Fibroblast of villous mesenchyme (primary cell): ENCODE measurements at regions not wholly inside any gene's neighbourhood (a gene's known extent, or its start where the extent isn't known, plus 50 kb on each side); places are given as distances from the start of the nearest gene placed in this dataset.
A peak's percentile ranks its signal among the peaks of the same experiment; 100 is the strongest.

Experiments used
- DNase-seq: peaks from one replicate; pipeline ENCODE4 v3.0.0-alpha.2; 2010; ENCODE audit warnings: low read depth
- H3K4me3 ChIP-seq: 2 replicates; pipeline ENCODE4 v1.5.1; 2011; ENCODE audit warnings: low read depth, mild to moderate bottlenecking, low read length
- CTCF ChIP-seq: IDR thresholded peaks from 2 replicates; pipeline ENCODE4 v1.5.1; 2012; ENCODE audit warnings: low read depth, mild to moderate bottlenecking, low read length; ENCODE audit not compliant: insufficient read depth

GRCh38 chr2:103959174-103960128 is 894.5 kb upstream of the POU3F3 start:
- peak; percentile 0 for DNase-seq
- H3K4me3 ChIP-seq = no peak overlapping the region
- peak; percentile 17 for TF ChIP-seq CTCF

GRCh38 chr2:103960129-103960513 is 893.8 kb upstream of the POU3F3 start:
- no peak for DNase-seq
- TF ChIP-seq CTCF = no peak

GRCh38 chr2:103960951-103961350 is 893.0 kb upstream of the POU3F3 start:
- no peak for TF ChIP-seq CTCF
- H3K4me3 ChIP-seq = no peak overlapping the region
- no peak for DNase-seq

More at GRCh38 chr2:103960129-103960513, 893.8 kb upstream of the POU3F3 start:
- no peak overlapping the region for H3K4me3 ChIP-seq

GRCh38 chr2:103961862-103962261 is 892.1 kb upstream of the POU3F3 start:
- no peak for DNase-seq
- TF ChIP-seq CTCF = no peak
- H3K4me3 ChIP-seq = no peak overlapping the region

- TF ChIP-seq CTCF = no peak
- no peak for DNase-seq
- H3K4me3 ChIP-seq = no peak overlapping the region
Measured at GRCh38 chr2:103962670-103963069, 891.2 kb upstream of the POU3F3 start.

- H3K4me3 ChIP-seq = no peak overlapping the region
- no peak for TF ChIP-seq CTCF
- DNase-seq = no peak
Measured at GRCh38 chr2:103963146-103963725, 890.7 kb upstream of the POU3F3 start.
